WTC11 (cell line): ENCODE measurements at regions not wholly inside any gene's neighbourhood (a gene's known extent, or its start where the extent isn't known, plus 50 kb on each side); places are given as distances from the start of the nearest gene placed in this dataset.

Experiments
- ATAC-seq: fragments of 200-7000 bp; cut with Tn5 transposase; 2 replicates; pipeline ENCODE4 v1.10.0; 2021; ENCODE audit warnings: mild to moderate bottlenecking, moderate library complexity
- CTCF ChIA-PET: fragments of 300-600 bp; sonication (Branson Sonifier 250); formaldehyde crosslinking; loops from one replicate; lab custom pipeline; 2021; ENCODE audit warnings: antibody characterized with exemption; lab: Charles Lee
- POLR2A ChIA-PET: fragments of 350-600 bp; sonication (Branson Sonifier 250); formaldehyde crosslinking; loops from one replicate; lab custom pipeline; 2021; ENCODE audit warnings: antibody characterized with exemption; lab: Charles Lee
- DNase-seq: peaks from one replicate; pipeline ENCODE4 v3.0.0; 2021; ENCODE audit warnings: low spot score
- H3K27ac Mint-ChIP-seq: 2 replicates; pipeline ENCODE4 v1.8.0; 2021; ENCODE audit warnings: mixed read lengths
- H3K27me3 Mint-ChIP-seq: 2 replicates; pipeline ENCODE4 v1.8.0; 2021; ENCODE audit warnings: low read depth, mild to moderate bottlenecking, moderate library complexity, mixed read lengths
- H3K36me3 Mint-ChIP-seq: 2 replicates; pipeline ENCODE4 v1.8.0; 2021; ENCODE audit warnings: mixed read lengths
- H3K4me1 Mint-ChIP-seq: 2 replicates; pipeline ENCODE4 v1.8.0; 2022; ENCODE audit warnings: mixed read lengths
- H3K4me3 Mint-ChIP-seq: 2 replicates; pipeline ENCODE4 v1.8.0; 2021; ENCODE audit warnings: mild to moderate bottlenecking, moderate library complexity, mixed read lengths
- H3K9me3 Mint-ChIP-seq: 2 replicates; pipeline ENCODE4 v1.8.0; 2021; ENCODE audit warnings: mixed read lengths
- AR ChIP-seq: fragments of 250-450 bp; sonication (Bioruptor Pico); IDR thresholded peaks from 2 replicates; pipeline ENCODE4 v1.9.0; 2021; ENCODE audit warnings: mild to moderate bottlenecking
- ATF1 ChIP-seq: sonication (generic); formaldehyde crosslinking; IDR thresholded peaks from 2 replicates; pipeline ENCODE4 v1.8.1; 2023; ENCODE audit warnings: mild to moderate bottlenecking, moderate library complexity, missing genetic modification reagents
- CDX4 ChIP-seq: fragments of 250-450 bp; sonication (Bioruptor Pico); IDR thresholded peaks from 2 replicates; pipeline ENCODE4 v1.9.0; 2021; ENCODE audit warnings: moderate library complexity, mild to moderate bottlenecking, inconsistent platforms, borderline replicate concordance
- E2F4 ChIP-seq: sonication (generic); formaldehyde crosslinking; IDR thresholded peaks from 2 replicates; pipeline ENCODE4 v1.8.1; 2022; ENCODE audit warnings: low read depth, mild to moderate bottlenecking, moderate library complexity, missing genetic modification reagents, borderline replicate concordance
- ETV6 ChIP-seq: sonication (generic); formaldehyde crosslinking; IDR thresholded peaks from 2 replicates; pipeline ENCODE4 v1.8.1; 2022; ENCODE audit warnings: mild to moderate bottlenecking, missing genetic modification reagents
- KAT7 ChIP-seq: sonication (generic); formaldehyde crosslinking; IDR thresholded peaks from 2 replicates; pipeline ENCODE4 v1.8.1; 2023; ENCODE audit warnings: missing genetic modification reagents, mild to moderate bottlenecking, borderline replicate concordance
- TEAD1 ChIP-seq: sonication (generic); formaldehyde crosslinking; IDR thresholded peaks from 2 replicates; pipeline ENCODE4 v1.8.0; 2022; ENCODE audit warnings: mild to moderate bottlenecking, missing genetic modification reagents
- TP53 ChIP-seq: sonication (generic); formaldehyde crosslinking; IDR thresholded peaks from 2 replicates; pipeline ENCODE4 v1.8.1; 2023; ENCODE audit warnings: mild to moderate bottlenecking, missing genetic modification reagents
- ZBTB21 ChIP-seq: sonication (generic); formaldehyde crosslinking; IDR thresholded peaks from 2 replicates; pipeline ENCODE4 v1.8.1; 2023; ENCODE audit warnings: mild to moderate bottlenecking, missing genetic modification reagents, borderline replicate concordance
- ZNF232 ChIP-seq: sonication (generic); formaldehyde crosslinking; IDR thresholded peaks from 2 replicates; pipeline ENCODE4 v1.8.0; 2022; ENCODE audit warnings: mild to moderate bottlenecking, missing genetic modification reagents
- TF ChIP-seq, protein P1 (sequence below): sonication (generic); formaldehyde crosslinking; IDR thresholded peaks from 2 replicates; pipeline ENCODE4 v1.8.1; 2023; ENCODE audit warnings: mild to moderate bottlenecking, moderate library complexity, missing genetic modification reagents
- TF ChIP-seq, protein P2 (sequence below): sonication (generic); formaldehyde crosslinking; IDR thresholded peaks from 2 replicates; pipeline ENCODE4 v1.8.1; 2022; ENCODE audit warnings: low read depth, missing genetic modification reagents, borderline replicate concordance
- TF ChIP-seq, protein P3 (sequence below): fragments of 250-450 bp; sonication (Bioruptor Pico); IDR thresholded peaks from 2 replicates; pipeline ENCODE4 v1.9.0; 2021; ENCODE audit warnings: mild to moderate bottlenecking
- TF ChIP-seq, protein P4 (sequence below): fragments of 200-600 bp; IDR thresholded peaks from 2 replicates; pipeline ENCODE4 v1.8.0; 2022; ENCODE audit warnings: antibody characterized with exemption

GRCh38 chr22:48975886-48976285 lies 851.8 kb downstream of the BRD1 start:
- no peak overlapping the region for H3K27ac Mint-ChIP-seq

More at GRCh38 chr22:48975886-48976285, 851.8 kb downstream of the BRD1 start:
- Mint-ChIP-seq H3K9me3 (peaks cover 12% of the 10 kb centered on the region), H3K36me3 (peaks cover 7% of the 10 kb centered on the region), H3K4me3 (no peak overlapping the region), H3K4me1 (peaks cover 21% of the 10 kb centered on the region), H3K27me3 (peaks cover 4% of the 10 kb centered on the region; the same call in 1 of the 2 replicates)
- no peak for ATAC-seq
- POLR2A ChIA-PET, result no interaction called here
- CTCF ChIA-PET, result no interaction called here
- no peak for DNase-seq
- TF ChIP-seq ZNF232 (CRISPR knock-in tag), result no peak
- TF ChIP-seq TEAD1 (CRISPR knock-in tag), result no peak
- TF ChIP-seq TP53 (CRISPR knock-in tag), result no peak
- TF ChIP-seq ZBTB21 (CRISPR knock-in tag), result no peak
- no peak for TF ChIP-seq KAT7 (CRISPR knock-in tag)
- TF ChIP-seq, protein P1, sequence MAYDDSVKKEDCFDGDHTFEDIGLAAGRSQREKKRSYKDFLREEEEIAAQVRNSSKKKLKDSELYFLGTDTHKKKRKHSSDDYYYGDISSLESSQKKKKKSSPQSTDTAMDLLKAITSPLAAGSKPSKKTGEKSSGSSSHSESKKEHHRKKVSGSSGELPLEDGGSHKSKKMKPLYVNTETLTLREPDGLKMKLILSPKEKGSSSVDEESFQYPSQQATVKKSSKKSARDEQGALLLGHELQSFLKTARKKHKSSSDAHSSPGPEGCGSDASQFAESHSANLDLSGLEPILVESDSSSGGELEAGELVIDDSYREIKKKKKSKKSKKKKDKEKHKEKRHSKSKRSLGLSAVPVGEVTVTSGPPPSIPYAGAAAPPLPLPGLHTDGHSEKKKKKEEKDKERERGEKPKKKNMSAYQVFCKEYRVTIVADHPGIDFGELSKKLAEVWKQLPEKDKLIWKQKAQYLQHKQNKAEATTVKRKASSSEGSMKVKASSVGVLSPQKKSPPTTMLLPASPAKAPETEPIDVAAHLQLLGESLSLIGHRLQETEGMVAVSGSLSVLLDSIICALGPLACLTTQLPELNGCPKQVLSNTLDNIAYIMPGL, result no peak
- TF ChIP-seq, protein P2, sequence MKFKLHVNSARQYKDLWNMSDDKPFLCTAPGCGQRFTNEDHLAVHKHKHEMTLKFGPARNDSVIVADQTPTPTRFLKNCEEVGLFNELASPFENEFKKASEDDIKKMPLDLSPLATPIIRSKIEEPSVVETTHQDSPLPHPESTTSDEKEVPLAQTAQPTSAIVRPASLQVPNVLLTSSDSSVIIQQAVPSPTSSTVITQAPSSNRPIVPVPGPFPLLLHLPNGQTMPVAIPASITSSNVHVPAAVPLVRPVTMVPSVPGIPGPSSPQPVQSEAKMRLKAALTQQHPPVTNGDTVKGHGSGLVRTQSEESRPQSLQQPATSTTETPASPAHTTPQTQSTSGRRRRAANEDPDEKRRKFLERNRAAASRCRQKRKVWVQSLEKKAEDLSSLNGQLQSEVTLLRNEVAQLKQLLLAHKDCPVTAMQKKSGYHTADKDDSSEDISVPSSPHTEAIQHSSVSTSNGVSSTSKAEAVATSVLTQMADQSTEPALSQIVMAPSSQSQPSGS (CRISPR knock-in tag), result no peak
- TF ChIP-seq, protein P3, sequence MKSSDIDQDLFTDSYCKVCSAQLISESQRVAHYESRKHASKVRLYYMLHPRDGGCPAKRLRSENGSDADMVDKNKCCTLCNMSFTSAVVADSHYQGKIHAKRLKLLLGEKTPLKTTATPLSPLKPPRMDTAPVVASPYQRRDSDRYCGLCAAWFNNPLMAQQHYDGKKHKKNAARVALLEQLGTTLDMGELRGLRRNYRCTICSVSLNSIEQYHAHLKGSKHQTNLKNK, result no peak
- TF ChIP-seq ATF1 (CRISPR knock-in tag), result no peak
- TF ChIP-seq E2F4 (CRISPR knock-in tag), result no peak
- no peak for TF ChIP-seq AR
- TF ChIP-seq ETV6, result no peak
- TF ChIP-seq, protein P4, sequence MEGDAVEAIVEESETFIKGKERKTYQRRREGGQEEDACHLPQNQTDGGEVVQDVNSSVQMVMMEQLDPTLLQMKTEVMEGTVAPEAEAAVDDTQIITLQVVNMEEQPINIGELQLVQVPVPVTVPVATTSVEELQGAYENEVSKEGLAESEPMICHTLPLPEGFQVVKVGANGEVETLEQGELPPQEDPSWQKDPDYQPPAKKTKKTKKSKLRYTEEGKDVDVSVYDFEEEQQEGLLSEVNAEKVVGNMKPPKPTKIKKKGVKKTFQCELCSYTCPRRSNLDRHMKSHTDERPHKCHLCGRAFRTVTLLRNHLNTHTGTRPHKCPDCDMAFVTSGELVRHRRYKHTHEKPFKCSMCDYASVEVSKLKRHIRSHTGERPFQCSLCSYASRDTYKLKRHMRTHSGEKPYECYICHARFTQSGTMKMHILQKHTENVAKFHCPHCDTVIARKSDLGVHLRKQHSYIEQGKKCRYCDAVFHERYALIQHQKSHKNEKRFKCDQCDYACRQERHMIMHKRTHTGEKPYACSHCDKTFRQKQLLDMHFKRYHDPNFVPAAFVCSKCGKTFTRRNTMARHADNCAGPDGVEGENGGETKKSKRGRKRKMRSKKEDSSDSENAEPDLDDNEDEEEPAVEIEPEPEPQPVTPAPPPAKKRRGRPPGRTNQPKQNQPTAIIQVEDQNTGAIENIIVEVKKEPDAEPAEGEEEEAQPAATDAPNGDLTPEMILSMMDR, result no peak
- TF ChIP-seq CDX4 (CRISPR knock-in tag), result no peak
